ENCODE measurements at regions not wholly inside any gene's neighbourhood (a gene's known extent, or its start where the extent isn't known, plus 50 kb on each side); places are given as distances from the start of the nearest gene placed in this dataset.

DNA sequence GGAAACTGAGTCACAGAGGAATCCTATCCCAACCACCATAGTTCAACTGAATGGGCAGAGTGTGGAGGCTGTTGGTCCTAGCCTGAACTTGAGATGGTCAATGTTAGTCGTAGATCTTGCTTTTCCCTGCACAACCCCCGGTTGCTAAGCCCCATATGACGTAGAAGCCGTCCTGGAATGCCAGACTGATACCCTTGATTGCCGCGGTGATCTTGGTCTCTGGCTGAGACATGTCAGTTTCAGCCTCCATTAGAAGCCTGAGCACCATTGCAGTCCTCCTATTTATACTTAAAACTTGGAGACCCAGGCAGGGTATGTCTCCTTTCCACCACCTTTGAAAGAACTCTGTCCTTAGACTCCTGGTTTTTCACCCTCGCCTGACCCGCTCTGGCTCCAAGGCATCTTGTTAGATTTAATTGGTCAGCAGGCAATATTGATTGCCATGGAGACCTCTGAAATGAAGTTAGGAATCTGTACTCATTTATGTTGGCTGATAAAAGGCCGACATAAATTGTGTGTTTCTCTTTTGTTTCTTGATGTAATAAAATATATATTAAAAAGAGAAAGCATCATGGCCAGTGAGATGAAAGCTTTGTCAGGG lies 53.4 kb downstream of the RPLP1 start:
- DNase-seq (ENCODE audit: low spot score) = no peak

DNA sequence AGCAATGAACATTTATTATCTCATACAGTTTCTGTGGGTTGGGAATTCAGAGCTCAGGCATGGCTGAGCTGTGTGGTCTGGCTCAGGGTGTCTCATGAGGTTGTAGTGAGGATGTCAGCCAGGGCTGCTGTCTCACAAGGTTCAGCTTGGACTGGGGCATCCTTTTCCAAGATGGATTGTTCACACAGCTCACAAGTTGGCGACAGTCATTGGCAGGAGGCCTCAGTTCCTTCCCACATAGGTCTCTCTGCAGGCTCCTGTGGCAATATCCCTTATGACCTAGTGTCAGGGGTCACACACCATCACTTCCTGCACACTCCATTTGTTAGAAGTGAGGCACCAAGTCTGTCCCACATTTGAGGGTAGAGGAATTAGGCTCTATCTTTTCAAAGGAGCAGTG lies 56.0 kb downstream of the RPLP1 start:
- no peak for DNase-seq (ENCODE audit: low spot score)

DNA sequence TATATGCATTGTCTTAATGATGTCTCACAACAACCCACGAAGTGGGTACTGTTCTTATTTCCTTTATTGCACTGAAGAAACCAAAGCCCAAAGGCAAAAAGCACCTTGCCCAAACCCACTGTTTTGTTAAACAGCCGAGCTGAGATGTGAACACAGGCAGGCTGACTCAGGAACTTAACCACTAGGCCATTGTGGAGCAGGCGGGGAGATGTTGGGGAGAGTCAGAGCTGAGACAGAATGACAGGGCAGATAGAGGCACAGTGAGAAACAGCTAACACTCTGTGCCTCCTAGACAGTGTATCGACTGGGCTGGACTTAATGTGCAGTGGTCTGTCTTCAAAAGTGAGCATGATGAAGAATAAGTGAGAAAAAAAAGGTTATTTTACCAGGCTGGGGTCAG lies 56.5 kb downstream of the RPLP1 start:
- no peak for DNase-seq (ENCODE audit: low spot score)

DNA sequence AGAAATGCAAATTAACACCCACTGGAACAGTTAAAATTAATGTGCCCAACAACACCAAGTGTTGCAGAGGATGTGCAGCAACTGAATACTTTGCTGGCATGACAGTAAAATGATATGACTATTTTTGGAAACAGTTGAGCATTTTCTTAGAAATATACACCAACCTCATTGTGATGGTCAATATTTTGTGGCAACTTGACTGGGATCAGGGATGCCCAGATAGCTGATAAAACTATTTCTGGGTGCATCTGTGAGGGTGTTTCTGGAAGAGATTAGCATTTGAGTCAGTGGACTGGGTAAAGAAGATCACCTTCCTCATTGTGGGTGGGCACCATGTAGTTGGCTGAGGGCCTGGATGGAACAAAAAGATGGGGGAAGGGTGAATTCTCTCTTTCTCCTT lies 57.9 kb downstream of the RPLP1 start:
- DNase-seq (ENCODE audit: low spot score) = no peak

DNA sequence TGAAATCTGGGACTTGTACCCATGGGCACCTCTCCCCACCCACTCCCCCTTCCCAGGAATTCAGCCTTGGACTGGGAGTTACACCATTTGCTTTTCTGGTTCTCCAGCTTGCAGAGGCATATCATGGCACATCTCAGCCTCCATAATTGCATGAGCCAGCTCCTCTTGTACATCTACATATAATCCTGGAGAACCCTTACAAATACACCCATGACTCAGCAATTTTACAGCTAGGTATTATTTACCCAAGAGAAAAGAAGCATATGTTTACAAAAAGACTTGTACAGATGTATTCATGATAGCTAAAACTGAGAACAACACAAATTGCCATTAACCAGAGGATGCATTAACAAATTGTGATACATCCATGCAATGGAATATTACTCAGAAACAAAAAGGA lies 58.4 kb downstream of the RPLP1 start:
- no peak for DNase-seq (ENCODE audit: low spot score)

DNA sequence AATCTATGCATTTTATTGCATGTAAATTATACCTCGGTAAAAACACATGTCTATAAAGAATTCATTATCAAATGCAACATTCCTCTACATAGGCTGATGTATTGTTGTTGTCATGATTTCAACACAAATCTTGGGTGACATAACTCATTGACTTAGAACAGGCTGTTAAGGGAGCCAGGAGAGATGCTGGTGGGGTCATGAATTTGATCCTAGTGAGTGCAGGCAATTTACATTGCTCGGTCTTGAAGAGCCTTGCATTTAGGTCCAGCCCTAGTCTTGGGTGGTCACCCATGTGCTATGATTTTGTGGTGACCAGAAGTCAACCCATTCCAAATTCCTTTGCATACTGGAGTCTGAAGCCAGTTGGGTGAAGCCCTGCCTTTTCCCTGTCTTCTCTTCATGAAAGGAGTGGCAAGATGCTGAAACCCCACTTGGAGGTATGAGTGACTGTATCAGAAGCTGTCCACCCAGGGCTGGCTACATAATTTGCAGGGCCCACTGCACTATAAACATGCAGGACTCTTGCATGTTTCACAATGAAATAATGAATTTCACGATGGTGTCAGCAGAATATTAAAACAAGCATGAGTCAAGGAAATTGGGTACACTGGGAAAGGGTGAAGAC lies 59.2 kb downstream of the RPLP1 start:
- no peak for DNase-seq (ENCODE audit: low spot score)

DNA sequence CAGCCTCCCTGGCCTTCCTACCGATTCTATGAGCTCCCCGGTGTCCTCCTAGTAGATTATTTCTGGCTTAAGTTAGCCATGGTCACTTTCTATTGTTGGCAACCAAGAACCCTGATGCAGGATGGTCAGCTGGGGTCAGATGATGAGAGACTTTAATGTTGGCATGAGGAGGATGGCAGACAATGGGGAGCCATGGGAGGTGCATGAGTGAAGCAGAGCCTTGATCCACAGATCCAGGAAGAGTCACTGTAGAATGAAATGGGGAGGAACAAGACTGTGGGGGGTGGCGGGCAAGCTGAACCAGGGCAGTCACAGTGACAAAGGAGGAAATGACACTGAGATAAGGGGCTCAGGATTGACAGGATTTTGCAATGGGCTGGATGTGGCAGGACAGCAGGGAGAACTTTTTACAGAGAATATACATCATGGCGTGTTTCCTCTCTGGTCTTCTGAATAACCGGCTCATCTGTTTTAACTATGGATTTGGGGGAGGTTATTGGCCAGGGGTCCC lies 60.9 kb downstream of the RPLP1 start:
- no peak for DNase-seq (ENCODE audit: low spot score)

DNA sequence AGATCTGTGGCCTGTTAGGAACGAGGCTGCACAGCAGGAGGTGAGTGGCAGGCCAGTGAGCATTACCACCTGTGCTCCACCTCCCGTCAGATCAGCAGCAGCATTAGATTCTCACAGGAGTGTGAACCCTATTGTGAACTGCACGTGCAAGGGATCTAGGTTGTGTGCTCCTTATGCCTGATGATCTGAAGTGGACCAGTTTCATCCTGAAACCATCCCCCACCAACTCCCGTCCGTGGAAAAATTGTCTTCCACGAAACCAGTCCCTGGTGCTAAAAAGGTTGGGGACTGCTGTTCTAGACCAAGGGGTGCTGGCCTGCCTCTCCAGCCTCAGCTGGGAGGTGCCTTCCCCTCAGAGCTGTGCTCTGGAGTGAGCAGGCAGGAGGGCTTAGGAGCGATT lies 61.4 kb downstream of the RPLP1 start:
- DNase-seq (ENCODE audit: low spot score) = no peak

DNA sequence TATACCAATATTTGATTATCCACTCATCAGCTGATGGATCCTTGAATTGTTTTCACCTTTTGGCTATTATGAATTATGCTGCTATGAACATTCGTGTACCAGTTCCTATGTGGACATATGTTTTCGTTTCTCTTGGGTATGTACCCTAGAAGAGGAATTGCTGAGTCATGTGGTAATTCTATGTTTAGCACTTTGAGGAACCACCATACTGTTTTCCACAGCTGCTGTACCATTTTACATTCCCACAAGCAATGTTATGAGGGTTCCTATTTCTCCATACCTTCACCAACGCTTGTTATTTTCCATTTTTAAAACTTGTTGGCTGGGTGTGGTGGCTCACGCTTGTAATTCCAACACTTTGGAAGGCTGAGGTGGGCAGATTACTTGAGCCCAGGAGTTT lies 62.9 kb downstream of the RPLP1 start:
- no peak for DNase-seq (ENCODE audit: low spot score)

DNA sequence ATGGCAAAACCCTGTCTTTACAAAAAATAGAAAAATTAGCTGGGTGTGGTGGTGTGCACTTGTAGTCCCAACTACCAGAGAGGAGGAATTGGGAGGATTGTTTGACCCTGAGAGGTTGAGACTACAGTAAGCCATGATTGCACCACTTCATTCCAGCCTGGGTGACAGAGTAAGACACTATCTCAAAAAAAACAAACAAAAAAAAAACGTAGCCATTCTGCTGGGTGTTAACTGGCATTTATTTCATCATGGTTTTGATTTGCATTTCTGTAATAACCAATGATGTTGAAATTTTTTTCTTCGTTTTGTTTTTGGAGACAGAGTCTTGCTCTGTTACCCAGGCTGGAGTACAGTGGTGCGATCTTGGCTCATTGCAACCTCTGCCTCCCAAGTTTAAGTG lies 63.3 kb downstream of the RPLP1 start:
- no peak for DNase-seq (ENCODE audit: low spot score)

DNA sequence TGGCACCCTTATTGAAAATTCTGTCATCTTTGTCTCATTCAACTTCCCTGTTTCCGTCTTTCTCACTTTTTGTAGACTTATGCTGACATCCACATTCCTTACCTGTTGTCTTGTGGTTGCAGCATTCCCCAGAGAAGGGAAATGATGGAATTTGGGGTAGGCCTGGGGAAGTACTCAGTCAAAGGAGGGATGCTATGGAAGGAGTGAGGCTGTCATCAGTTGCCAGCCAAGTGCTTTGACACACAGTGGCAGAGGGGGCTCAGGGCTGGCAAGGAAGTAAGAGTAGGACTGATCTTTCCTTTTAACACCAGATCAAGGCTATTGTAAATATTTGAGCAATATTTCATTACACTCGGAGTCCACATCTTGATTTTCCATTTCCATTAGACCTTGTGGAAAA lies 64.4 kb downstream of the RPLP1 start:
- no peak for DNase-seq (ENCODE audit: low spot score)

DNA sequence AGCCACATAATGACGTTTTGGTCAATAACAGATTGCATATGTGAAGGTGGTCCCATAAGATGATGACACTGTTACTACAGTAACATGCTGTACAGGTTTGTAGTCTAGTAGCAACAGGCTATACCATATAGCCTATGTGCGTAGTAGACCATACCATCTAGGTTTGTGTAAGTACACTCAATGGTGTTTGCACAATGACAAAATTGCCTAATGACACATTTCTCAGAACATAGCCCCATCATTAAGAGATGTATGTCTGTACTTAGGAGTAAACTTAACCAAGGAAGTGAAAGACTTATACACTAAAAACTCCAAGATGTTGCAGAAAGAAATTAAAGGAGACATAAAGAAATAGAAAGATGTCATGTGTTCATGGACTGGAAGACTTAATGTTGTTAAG lies 66.2 kb downstream of the RPLP1 start:
- no peak for DNase-seq (ENCODE audit: low spot score)

DNA sequence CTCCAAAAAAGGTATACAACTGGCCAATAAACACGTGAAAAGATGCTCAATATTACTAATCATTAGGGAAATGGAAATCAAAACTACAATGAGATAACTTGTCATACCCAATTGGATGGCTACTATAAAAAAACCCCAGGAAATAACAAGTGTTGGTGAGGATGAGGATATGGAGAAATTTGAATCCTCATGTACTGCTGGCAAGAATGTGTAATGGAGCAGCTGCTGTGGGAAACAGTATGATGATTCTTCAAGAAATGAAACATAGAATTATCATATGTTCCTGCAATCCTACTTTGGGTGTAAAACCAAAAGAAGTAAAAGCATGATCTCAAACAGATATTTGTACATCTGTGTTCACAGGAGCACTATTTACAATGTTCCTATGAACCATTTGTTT lies 67.4 kb downstream of the RPLP1 start:
- DNase-seq (ENCODE audit: low spot score) = no peak

DNA sequence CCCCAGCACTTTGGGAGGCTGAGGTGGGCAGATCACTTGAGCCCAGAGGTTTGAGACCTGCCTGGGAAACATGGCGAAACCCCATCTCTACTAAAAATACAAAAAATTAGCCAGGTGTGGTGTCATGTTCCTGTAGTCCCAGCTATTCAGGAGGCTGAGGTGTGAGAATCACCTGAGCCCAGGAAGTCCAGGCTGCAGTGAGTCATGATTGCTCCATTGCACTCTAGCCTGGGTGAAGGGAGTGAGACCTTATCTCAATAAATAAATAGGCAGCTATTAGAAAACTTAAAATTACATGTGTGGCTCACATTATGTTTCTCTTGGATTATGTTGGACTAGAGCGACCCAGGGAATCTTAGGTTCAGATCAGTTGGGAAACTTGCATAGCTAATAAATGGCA lies 69.7 kb downstream of the RPLP1 start:
- no peak for DNase-seq (ENCODE audit: low spot score)

DNA sequence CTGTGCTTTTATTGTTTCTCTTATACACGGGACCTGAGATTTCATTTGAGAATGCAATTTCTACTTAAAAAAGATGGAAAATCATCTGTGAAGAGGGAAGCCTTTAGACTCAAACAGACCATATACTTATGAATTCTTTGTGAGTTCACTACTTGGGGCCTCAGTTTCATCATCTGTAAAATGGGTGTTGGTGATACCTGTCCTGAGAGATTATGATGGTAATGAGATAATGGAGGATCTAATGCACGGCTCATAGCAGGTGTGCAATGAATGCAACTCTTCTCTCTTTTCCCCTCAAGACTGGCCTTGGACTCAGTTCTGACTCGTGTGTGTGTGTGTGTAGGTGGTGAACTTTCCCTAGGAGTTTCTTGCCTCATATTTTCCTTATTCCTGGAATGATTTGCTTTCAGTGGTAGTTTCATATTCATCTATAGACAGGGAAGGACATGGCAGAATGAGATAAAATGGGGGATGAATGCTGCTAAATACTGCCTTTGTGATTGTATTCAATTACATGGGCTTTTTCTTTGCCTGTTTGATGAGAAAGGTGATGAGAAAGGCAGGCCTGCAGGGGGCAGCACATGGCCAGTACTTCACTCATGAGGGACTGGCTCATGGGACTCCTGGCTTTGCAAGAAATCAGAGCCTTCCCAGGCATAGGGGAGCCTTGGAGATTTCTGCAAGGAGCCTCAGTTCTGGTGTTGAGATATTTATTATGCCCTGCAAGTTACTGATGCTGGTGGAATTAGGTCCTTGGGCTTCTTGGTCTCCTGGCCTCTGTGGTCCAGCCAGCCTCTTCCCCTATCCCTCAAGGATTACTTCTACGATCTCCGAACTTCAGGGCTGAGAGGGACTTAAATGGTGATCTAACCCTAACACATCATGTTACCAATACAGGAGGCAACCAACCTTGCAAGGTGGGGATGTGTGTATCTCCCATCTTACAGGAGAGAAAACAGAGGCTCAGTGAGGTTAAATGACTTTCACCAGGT lies 70.7 kb downstream of the RPLP1 start:
- peak; percentile 85 for DNase-seq (ENCODE audit: low spot score)

DNA sequence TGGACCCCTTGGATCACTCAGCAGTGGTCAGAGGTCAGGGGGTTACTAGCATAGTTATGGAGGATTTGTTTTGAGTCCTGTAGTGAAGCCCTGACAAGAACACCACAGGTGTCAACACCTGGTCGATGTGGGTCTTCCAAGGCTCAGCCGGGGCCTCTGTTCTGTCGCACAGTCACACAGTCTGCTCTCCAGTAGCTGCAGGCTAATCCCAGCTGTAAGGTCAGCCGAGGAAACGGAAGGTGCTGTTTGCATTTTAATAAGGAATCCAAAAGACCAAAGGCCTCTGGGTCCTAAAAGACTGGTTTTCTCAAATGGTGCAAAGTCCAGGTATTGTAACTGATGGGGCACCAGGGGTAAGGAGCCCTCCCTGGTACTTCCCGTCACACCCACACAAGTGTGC lies 71.7 kb downstream of the RPLP1 start:
- DNase-seq (ENCODE audit: low spot score) = no peak

DNA sequence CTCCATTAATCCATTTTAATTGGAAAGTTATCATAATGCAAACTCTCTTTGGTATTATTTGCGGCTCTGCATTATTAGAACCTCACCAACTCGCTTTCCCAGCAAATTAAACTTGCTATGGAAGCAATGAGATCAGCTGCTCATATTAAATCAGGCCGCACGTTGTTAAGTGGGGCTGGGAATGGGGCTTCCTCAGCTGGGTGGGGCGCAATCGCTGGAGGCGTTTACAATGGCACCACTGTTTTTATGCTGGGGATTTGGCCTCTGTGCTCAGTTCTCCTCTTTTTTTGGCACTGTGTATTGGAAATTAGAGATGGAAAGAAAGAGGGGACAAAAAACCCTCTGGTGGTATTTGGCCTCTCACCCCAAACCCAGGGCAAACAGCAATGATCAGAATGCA lies 72.2 kb downstream of the RPLP1 start:
- DNase-seq (ENCODE audit: low spot score) = peak; percentile 26

DNA sequence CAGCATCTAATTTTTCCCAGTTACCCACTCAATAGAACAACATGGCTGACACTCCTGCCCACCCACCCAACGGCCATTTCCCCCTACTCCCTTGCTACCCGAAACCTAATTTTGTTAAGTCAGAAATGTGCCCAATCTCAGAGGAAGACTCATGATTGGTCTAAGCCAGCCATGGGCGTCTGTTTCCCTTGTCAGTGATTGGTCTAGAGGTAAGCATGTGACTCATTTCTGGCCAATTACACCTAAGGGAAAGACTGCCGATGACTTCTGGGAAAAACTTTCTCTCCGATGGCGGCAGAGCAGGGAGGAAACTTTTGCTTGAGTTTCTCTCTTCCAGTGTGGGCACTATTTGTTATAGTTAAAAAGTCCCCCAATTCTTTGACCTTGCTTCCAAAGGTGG lies 72.9 kb downstream of the RPLP1 start:
- DNase-seq (ENCODE audit: low spot score) = no peak

DNA sequence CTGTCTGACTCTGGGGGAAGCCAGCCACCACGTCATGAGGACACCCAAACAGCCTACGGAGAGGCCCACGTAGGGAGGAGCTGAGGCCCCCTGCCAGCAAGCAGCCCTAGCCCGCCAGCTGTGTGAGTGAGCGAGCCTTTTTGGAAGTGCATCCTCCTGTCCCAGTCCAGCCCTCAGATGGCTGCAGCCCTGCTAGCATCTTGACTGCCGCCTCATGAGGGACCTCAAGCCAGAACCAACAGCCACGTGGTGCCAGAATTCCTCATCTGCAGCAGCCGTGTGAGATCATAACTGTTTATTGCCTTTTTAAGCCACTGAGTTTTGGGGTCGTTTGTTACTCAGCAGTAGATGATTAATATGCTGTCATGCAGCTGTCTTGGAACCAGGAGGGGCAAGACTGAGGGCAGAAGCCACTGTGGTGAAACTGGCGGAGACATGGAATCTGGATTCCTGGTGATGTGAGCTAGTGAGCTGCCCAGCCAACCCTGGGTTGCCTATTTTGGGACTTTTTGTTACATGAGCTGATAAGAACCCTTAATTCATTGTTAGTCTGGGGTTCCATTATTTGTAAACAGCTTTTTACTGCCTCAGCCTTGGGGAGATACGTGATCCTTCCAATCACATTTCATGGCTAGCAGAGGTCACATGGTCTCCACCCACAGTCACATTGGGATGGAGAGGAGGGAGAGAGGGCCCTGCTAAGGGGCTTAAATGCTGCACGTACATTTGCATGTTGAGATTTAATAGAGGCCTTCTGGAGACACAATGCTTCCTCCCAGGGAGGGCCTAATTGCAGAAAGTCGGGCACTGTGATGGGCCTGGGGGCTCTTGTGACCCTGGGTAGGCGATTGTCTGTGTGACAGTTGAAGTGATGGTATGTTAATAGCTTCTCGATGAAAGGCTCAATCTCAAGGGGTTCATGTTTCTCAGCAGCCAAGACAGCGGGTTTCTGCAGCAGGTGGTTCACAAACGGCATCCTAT lies 73.8 kb downstream of the RPLP1 start:
- no peak for DNase-seq (ENCODE audit: low spot score)

DNA sequence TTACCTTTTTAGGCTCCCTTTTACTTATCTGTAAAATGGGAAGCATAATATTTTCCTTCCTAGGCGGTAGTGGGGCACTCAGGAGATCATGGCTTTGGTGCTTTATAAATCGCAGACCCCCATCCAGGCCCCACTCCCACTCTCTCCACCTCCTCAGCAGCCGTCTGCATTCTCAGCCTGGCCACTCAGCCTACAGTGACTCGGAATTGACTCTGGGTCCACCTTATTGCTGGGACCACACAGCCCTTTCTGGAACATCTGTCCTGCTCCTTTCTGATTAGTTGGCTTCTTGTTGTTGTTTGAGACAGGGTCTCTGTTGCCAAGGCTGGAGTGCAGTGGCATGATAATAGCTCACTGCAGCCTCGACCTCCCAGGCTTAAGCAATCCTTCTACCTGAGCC lies 76.5 kb downstream of the RPLP1 start:
- DNase-seq (ENCODE audit: low spot score) = no peak

DNA sequence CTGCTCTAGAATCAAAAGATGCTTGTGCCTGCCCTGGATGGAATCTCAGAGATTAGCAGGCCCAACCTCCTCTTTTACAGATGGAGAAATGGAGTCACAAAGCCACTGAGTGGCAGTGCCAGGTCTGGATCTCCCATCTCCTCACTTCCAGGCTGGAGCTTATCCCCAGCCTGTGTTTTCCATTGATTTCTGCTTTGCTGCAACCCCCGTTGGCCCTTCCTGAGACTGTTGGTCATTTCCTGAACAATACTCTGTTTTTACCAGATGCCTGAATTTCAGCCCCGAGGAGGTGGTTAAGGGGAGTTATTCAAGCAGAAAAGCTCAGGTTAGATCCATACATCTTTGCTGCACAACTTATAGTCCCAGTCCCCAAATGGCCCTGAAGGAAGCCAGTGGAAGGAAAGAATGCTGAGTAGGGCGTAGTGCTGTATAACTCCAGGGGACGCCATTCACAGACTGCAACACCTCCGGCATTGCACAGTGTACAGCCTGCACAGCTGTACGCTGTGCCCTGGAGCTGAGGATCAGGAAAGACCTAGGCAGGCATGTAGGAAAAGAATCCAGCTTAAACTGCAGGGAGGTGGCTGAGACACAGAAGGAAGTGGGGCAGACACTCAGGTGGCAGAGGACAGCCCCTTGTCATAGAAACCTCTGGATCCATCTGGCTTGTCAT lies 77.5 kb downstream of the RPLP1 start:
- peak; percentile 27 for DNase-seq (ENCODE audit: low spot score)

All from umbilical cord (tissue), 1 donor.